IPS-20b (cell line): ENCODE measurements at regions not wholly inside any gene's neighbourhood (a gene's known extent, or its start where the extent isn't known, plus 50 kb on each side); places are given as distances from the start of the nearest gene placed in this dataset.

Source experiments
- H3K27ac ChIP-seq: one replicate; pipeline ENCODE4 v1.5.1; 2013; ENCODE audit warnings: low read length
- H3K27me3 ChIP-seq: 2 replicates; pipeline ENCODE4 v1.6.1; 2013; ENCODE audit warnings: mild to moderate bottlenecking, low read length, inconsistent platforms; ENCODE audit not compliant: insufficient read depth
- H3K36me3 ChIP-seq: 2 replicates; pipeline ENCODE4 v1.6.1; 2013; ENCODE audit warnings: low read depth, mild to moderate bottlenecking, inconsistent platforms, low read length, moderate library complexity; ENCODE audit not compliant: insufficient read depth
- H3K4me1 ChIP-seq: 2 replicates; pipeline ENCODE4 v1.6.1; 2013; ENCODE audit warnings: mild to moderate bottlenecking, control low read depth, inconsistent platforms, low read length, moderate library complexity; ENCODE audit not compliant: insufficient read depth
- H3K4me3 ChIP-seq: 2 replicates; pipeline ENCODE4 v1.5.1; 2013; ENCODE audit warnings: mild to moderate bottlenecking, low read length, inconsistent platforms
- H3K9ac ChIP-seq: 2 replicates; pipeline ENCODE4 v1.6.1; 2013; ENCODE audit warnings: low read depth, mild to moderate bottlenecking, inconsistent platforms, low read length, moderate library complexity
- H3K9me3 ChIP-seq: 2 replicates; pipeline ENCODE4 v1.6.1; 2013; ENCODE audit warnings: mild to moderate bottlenecking, low read depth, low read length, inconsistent platforms; ENCODE audit not compliant: insufficient read depth

DNA sequence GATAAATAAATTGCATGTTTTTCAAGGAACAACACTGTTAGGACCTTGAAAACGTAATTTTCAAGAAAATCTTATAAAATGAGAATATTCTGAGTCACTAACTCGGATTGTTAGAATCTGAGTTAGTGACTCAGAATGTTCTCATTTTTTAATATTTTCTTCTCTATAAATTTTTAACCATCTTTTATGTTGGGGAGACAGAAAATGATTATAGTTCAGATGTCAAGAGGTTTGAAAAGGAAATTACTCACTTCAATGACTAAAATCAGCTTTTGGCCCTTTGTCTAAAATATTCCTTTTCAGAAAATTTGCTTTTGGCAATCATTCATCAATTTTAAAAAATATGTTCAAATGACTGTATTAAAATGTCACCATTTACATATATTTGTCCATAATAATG, 264.2 kb upstream of the EDNRB start:
- H3K36me3 ChIP-seq = no peaks in the 10 kb centered on the region
- no peaks in the 10 kb centered on the region for H3K4me1 ChIP-seq
- no peak overlapping the region for H3K27ac ChIP-seq
- H3K9me3 ChIP-seq = no peaks in the 10 kb centered on the region; the same call in 1 of the 2 replicates
- H3K4me3 ChIP-seq = no peak overlapping the region
- no peaks in the 10 kb centered on the region for H3K27me3 ChIP-seq
- no peak overlapping the region for H3K9ac ChIP-seq

DNA sequence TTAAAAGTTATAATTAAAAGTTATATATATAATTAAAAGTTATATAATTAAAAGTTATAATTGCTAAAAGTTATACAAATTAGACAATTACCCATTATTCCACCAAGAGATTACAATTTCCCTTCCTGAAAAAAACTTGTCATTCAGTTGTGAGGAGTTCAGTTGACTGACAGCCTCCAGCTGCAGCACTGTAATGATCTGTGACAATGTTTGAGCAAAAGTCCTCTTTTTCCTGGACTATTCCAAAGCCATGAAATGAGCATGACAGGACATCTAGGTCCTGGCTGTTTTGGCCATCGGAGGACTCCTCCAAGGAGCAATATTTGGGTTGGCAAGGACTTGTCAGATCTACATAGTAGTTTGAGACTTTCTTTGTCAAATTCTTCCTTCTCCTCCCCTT, 258.7 kb upstream of the EDNRB start:
- no peaks in the 10 kb centered on the region for H3K4me1 ChIP-seq
- H3K4me3 ChIP-seq = no peak overlapping the region
- no peak overlapping the region for H3K9ac ChIP-seq
- H3K27me3 ChIP-seq = no peaks in the 10 kb centered on the region
- no peaks in the 10 kb centered on the region for H3K9me3 ChIP-seq
- H3K27ac ChIP-seq = no peak overlapping the region
- H3K36me3 ChIP-seq = no peaks in the 10 kb centered on the region

DNA sequence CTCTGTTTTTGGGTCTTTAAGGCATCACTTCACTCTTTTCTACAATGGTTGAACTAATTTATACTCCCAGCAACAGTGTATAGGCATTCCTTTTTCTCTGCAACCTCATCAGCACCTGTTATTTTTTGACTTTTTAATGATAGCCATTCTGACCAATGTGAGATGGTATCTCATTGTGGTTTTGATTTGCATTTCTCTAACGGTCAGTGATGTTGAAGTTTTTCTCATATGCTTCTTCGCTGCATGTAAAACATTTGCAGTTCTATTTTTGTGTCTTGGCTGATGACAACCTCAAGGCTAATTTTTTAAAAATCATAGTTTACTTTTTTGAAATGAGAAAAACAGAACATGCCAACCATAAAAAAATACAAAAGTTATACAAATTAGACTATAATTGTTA, 258.2 kb upstream of the EDNRB start:
- Histone ChIP-seq H3K27me3 (no peaks in the 10 kb centered on the region), H3K9ac (no peak overlapping the region), H3K36me3 (no peaks in the 10 kb centered on the region), H3K27ac (no peak overlapping the region), H3K4me1 (no peaks in the 10 kb centered on the region), H3K9me3 (no peaks in the 10 kb centered on the region), H3K4me3 (no peak overlapping the region)

DNA sequence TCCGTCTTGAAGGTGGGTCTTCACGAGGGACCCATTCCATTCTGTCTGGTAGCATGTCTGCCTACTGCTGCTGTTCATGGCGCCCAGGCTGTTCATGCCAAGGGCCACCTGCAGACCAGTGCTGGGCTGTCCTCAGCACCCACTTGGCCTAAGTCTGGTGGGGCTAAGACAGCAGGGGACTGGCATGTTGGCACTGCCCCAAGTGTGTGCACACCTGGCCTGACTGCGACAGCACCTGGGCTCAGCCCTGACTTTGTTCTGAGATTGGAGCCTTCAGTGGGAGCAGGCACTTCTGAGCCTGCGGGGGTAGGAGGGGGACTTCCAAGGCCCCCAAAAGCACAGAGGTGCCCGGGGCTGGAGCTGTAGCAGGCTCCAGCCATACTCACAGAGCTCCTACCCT, 250.8 kb upstream of the EDNRB start:
- H3K9ac ChIP-seq = no peak overlapping the region
- H3K36me3 ChIP-seq = no peaks in the 10 kb centered on the region
- no peaks in the 10 kb centered on the region for H3K9me3 ChIP-seq
- no peak overlapping the region for H3K4me3 ChIP-seq
- H3K27ac ChIP-seq = no peak overlapping the region
- H3K27me3 ChIP-seq = no peaks in the 10 kb centered on the region
- H3K4me1 ChIP-seq = no peaks in the 10 kb centered on the region

DNA sequence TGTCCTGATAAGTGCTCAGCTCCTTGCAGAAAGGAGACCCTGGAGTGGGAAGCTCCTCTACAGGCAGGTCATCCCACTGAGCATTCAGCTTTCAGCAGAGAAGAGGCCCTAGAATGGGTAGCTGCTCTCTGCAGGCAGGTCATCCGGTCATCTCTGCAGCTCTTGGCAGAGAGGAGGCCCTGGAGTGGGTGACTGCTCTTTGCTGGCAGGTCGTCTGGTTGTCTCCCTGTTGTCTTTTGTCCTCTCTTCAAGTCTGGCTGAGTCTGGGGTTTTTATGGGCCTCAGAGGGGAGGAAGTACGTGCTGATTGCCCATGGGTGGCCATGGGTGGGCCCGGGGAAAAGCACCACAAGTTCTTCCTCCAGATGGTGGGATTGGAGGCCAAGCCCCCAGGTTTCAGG, 250.3 kb upstream of the EDNRB start:
- Histone ChIP-seq H3K36me3 (no peaks in the 10 kb centered on the region), H3K4me1 (no peaks in the 10 kb centered on the region), H3K9ac (no peak overlapping the region), H3K9me3 (no peaks in the 10 kb centered on the region), H3K27ac (no peak overlapping the region), H3K27me3 (no peaks in the 10 kb centered on the region), H3K4me3 (no peak overlapping the region)

DNA sequence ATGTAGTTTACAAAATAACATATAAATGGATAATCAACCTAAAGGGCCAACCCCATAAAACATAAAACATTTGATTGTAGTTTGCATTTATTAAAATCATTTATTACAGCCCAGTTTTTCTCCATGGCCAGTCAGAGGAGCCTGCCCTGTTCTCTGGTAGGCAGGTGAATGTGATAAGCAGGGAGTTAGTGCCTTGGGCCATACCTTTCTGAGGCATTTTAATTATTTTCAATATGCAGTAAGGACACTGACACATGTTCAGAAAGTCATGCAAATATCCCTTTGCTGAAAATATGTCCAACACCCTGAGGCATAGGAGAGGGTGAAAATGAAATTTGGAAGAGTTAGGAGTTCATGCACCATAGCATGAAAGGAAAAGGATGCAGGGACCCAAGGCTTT, 242.6 kb upstream of the EDNRB start:
- Histone ChIP-seq H3K9me3 (no peaks in the 10 kb centered on the region), H3K4me3 (no peak overlapping the region), H3K36me3 (no peaks in the 10 kb centered on the region), H3K27ac (no peak overlapping the region), H3K27me3 (no peaks in the 10 kb centered on the region), H3K4me1 (peaks cover 5% of the 10 kb centered on the region; the same call in 1 of the 2 replicates), H3K9ac (no peak overlapping the region)

DNA sequence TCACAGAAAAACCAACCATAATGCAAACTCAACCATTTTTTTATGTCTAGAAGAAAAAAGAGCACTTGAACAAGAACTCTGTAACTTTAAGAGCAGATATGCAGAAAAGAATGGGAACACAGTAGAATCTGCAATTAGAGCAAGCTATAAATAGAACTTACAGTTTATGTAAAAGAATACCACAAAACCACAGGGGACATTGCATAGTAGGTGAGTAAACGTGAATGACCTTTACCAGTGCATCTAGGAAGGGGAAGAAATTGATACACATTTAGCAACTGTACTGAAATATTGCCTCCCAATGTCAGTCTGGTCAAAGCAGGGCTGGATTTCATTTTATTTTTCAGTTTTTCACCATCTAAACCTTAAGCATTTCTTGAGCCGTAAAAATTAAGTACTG, 242.2 kb upstream of the EDNRB start:
- Histone ChIP-seq H3K4me1 (peaks cover 5% of the 10 kb centered on the region; the same call in 1 of the 2 replicates), H3K4me3 (no peak overlapping the region), H3K36me3 (no peaks in the 10 kb centered on the region), H3K27me3 (no peaks in the 10 kb centered on the region), H3K27ac (no peak overlapping the region), H3K9me3 (no peaks in the 10 kb centered on the region), H3K9ac (no peak overlapping the region)

DNA sequence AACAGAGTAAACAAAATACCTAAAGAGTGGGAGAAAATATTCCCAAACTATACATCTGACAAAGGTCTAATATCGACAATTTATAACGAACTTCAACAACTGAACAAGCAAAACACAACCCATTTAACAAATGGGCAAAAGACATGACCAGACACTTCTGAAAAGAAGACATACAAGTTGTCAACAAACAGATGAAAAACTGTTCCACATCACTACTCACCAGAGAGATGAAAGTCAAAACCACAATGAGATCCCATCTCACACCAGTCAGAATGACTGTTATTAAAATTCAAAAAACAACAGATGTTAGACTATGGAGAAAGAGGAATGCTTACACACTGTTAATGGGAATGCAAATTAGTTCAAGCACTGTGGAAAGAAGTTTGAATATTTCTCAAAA, 233.8 kb upstream of the EDNRB start:
- H3K4me3 ChIP-seq = no peak overlapping the region
- H3K36me3 ChIP-seq = no peaks in the 10 kb centered on the region
- H3K27ac ChIP-seq = no peak overlapping the region
- no peaks in the 10 kb centered on the region; the same call in 1 of the 2 replicates for H3K4me1 ChIP-seq
- H3K9me3 ChIP-seq = no peaks in the 10 kb centered on the region
- no peaks in the 10 kb centered on the region for H3K27me3 ChIP-seq
- H3K9ac ChIP-seq = no peak overlapping the region

DNA sequence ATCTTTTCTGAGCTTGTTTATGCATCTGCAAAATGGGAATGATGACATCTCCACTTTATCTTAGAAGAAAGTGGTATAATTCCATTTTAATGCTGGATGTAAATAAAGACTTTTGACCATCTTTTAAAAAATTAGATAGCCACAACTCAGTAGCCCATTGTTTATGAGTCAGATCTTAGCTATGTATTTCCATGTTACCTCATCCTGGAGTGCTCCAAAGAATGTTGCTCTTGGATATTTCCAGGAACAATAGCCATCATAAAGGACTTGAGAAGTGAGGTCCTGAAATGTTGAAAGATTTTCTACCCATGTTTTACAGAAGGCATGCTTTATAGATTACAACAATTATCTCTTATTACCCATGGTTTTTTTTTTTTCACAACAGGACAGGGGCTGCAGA, 229.3 kb upstream of the EDNRB start:
- Histone ChIP-seq H3K27ac (no peak overlapping the region), H3K27me3 (no peaks in the 10 kb centered on the region), H3K4me1 (no peaks in the 10 kb centered on the region; the same call in 1 of the 2 replicates)

DNA sequence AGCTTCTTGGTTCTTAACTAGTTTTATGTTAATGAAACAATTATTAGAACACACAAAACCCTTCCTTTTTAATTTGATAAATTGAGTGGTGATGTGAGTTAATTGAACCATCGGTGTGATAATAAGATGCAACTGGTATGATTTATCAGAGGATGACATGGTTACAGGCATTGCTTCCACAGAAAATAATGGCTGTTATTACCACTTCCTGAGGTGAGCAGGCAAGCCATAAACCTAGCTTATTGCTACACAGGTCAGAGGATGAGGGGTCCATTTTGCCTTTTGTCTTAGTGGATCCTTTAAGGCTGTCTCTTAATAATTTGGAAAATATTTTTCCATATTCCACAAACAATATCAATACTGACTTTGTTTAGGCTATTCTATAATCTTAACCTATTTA, 226.6 kb upstream of the EDNRB start:
- Histone ChIP-seq H3K4me1 (no peaks in the 10 kb centered on the region; the same call in 1 of the 2 replicates), H3K27ac (no peak overlapping the region), H3K9ac (no peak overlapping the region), H3K27me3 (no peaks in the 10 kb centered on the region), H3K36me3 (no peaks in the 10 kb centered on the region), H3K4me3 (no peak overlapping the region), H3K9me3 (no peaks in the 10 kb centered on the region)

More for the DNA sequence above, 229.3 kb upstream of the EDNRB start:
- Histone ChIP-seq H3K9me3 (no peaks in the 10 kb centered on the region), H3K36me3 (no peaks in the 10 kb centered on the region), H3K9ac (no peak overlapping the region), H3K4me3 (no peak overlapping the region)

DNA sequence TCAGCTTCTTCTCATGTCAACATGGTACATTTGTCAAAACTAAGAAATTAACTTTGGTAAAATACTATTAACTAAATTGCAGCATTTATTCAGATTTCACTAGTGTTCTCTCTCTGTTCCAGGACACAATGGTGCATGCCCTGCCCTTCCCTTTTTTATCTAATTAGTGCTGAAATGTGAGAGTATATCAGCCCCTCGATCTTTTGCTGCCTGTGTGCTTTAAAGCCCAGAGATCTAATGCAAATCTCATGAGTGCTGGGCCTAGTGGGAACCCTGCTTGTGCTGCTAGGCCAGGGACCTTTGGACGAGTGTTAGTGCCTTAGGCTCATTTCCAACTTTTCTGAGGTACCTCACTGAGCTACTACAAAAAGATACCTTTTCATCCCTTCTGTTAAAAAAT, 221.1 kb upstream of the EDNRB start:
- Histone ChIP-seq H3K36me3 (no peaks in the 10 kb centered on the region), H3K4me1 (no peaks in the 10 kb centered on the region), H3K9ac (no peak overlapping the region), H3K9me3 (no peaks in the 10 kb centered on the region), H3K27ac (no peak overlapping the region), H3K27me3 (no peaks in the 10 kb centered on the region), H3K4me3 (no peak overlapping the region)

DNA sequence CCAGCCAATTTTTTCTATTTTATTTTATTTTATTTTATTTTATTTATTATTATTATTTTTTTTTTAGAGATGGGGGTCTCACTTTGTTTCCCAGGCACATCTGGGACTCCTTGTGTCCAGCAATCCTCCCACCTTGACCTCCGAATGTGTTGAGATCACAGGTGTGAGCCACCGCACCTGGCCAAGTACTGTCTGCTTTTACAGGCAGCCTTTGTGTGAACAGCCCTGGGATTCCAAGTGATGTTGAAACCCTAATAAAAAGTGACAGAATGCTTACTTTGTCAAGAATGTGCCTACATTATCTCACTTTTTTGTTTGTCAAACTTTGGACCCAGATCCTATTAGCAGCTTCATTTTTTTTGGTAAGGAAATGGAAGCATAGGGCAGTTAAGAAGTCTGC, 220.1 kb upstream of the EDNRB start:
- H3K9me3 ChIP-seq = no peaks in the 10 kb centered on the region

More for the DNA sequence above, 220.1 kb upstream of the EDNRB start:
- Histone ChIP-seq H3K4me1 (no peaks in the 10 kb centered on the region), H3K27me3 (no peaks in the 10 kb centered on the region), H3K27ac (no peak overlapping the region), H3K4me3 (no peak overlapping the region), H3K9ac (no peak overlapping the region), H3K36me3 (no peaks in the 10 kb centered on the region)
